K562 (cell line): ENCODE measurements at regions not wholly inside any gene's neighbourhood (a gene's known extent, or its start where the extent isn't known, plus 50 kb on each side); places are given as distances from the start of the nearest gene placed in this dataset.

Experiments
- ASH1L ChIP-seq: fragments of 450-650 bp; IDR thresholded peaks from 2 replicates; pipeline ENCODE4 v1.6.1; 2018; ENCODE audit warnings: borderline replicate concordance, mild to moderate bottlenecking, low read depth; ENCODE audit not compliant: partially characterized antibody
- CCAR2 ChIP-seq: fragments of 200-400 bp; formaldehyde crosslinking; IDR thresholded peaks from 2 replicates; pipeline ENCODE4 v1.6.1; 2017; ENCODE audit warnings: mild to moderate bottlenecking, low read depth, low read length
- POLR2A ChIP-seq: fragments of 450-650 bp; conservative IDR thresholded peaks from 2 replicates; pipeline ENCODE4 v1.6.1; 2016
- RCOR1 ChIP-seq, 2 experiments: IDR thresholded peaks; 2 replicates each; pipeline ENCODE4 v1.6.1; 2012; ENCODE audit warnings: low read depth in 2 of 2, low read length in 2 of 2, borderline replicate concordance in 1 of 2, improper control_type of control experiment in 1 of 2

DNA sequence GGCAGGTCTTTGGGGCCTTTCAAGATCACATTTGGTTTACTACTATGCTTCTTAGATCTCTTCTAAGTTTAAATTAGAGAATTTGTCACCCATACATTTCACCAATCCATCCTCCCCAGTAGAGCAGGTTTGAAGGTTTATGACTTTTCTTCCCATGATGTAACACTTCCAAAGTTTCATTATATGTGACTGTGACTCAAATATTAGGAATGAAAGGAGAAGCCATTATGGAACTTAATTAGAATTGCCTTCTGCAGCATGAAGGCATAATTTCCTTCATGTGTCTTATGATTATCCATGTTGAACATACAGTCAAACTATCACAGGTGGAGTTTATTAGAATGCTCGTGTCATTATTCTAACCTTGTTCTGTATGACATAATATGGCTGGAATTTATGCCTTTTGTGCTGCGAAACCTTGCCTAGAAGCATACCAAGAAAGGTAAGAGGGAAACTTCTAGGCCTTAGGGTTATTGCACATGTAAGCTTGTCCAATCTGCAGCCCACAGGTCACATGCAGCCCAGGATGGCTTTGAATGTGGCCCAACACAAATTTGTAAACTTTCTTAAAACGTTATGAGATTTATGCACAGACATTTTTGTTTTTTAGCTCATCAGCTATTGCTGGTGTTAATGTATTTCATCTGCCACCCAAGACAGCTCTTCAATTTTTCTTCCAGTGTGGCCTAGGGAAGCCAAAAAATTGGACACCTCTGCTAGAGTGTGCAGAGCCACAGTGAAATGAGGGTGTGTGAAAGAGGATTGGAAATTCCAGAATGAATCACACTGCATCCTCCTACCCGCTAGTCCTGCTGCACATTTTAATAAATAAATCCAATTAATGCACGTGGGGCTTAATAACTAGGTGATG is 133.6 kb downstream of the TMEM26 start:
- no peak for TF ChIP-seq RCOR1 (IDR thresholded peaks at IDR 0.05; ENCODE audit: borderline replicate concordance in 1 of 2, low read depth in 2 of 2, low read length in 2 of 2)
- no peak for TF ChIP-seq CCAR2
- TF ChIP-seq ASH1L = no peak
- TF ChIP-seq POLR2A = no peak
